ENCODE measurements at regions not wholly inside any gene's neighbourhood (a gene's known extent, or its start where the extent isn't known, plus 50 kb on each side); places are given as distances from the start of the nearest gene placed in this dataset.

- DNase-seq (ENCODE audit: low read depth), result no peak
- no peak for TF ChIP-seq CTCF (conservative IDR thresholded peaks at IDR 0.05; ENCODE audit: low read depth, low read length)
- no peak overlapping the region for H3K4me3 ChIP-seq (ENCODE audit: low read length)
These were observed 229.1 kb downstream of the CBLN4 start for GRCh38 chr20:55776176-55776575.

DNA sequence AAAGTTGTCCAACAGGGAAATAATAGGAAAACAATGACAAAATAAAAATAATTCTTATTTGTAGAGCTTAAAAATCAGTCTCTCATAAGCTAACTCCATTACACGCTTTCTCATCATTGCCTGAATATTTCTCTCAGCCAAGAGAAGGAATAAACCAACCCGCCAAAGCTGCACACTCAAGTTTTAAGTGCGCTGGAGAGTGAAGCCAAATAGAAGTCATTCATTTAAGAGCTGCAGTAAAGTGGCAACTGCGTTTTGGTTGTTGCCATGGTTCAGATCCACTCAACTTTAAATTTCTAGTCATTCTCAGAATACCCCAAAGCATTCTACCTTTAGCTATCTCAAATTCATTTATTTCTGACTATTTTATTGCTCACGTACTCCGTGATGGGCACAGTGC lies 230.7 kb downstream of the CBLN4 start:
- no peak for TF ChIP-seq CTCF (conservative IDR thresholded peaks at IDR 0.05; ENCODE audit: low read depth, low read length)
- DNase-seq (ENCODE audit: low read depth), result no peak
- no peak overlapping the region for H3K4me3 ChIP-seq (ENCODE audit: low read length)

DNA sequence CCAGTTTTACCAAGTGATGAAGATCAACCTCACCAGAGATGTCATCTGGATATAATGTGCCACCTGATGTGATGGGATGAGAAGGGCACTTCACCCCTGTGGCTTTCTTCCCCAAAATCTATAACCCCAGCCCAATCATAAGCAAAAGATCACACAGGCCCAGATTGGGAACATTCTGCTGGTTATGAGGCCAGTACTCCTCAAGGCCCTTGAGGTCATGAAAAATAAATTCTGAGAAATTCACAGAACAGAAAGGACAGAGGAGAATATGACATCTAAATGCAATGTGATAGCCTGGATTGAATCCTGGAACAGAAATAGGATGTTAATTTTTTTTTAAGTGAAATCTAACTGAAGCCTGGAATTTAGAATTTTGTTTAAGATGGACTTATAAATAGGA lies 243.5 kb downstream of the CBLN4 start:
- no peak overlapping the region for H3K4me3 ChIP-seq (ENCODE audit: low read length)
- TF ChIP-seq CTCF (conservative IDR thresholded peaks at IDR 0.05; ENCODE audit: low read depth, low read length), result no peak
- DNase-seq (ENCODE audit: low read depth), result no peak

GRCh38 chr20:55761100-55761499 lies 244.2 kb downstream of the CBLN4 start:
- DNase-seq (ENCODE audit: low read depth), result no peak
- TF ChIP-seq CTCF (conservative IDR thresholded peaks at IDR 0.05; ENCODE audit: low read depth, low read length), result no peak
- no peak overlapping the region for H3K4me3 ChIP-seq (ENCODE audit: low read length)

GRCh38 chr20:55760586-55760985 lies 244.7 kb downstream of the CBLN4 start:
- no peak overlapping the region for H3K4me3 ChIP-seq (ENCODE audit: low read length)
- TF ChIP-seq CTCF (conservative IDR thresholded peaks at IDR 0.05; ENCODE audit: low read depth, low read length), result no peak
- DNase-seq (ENCODE audit: low read depth), result no peak

DNA sequence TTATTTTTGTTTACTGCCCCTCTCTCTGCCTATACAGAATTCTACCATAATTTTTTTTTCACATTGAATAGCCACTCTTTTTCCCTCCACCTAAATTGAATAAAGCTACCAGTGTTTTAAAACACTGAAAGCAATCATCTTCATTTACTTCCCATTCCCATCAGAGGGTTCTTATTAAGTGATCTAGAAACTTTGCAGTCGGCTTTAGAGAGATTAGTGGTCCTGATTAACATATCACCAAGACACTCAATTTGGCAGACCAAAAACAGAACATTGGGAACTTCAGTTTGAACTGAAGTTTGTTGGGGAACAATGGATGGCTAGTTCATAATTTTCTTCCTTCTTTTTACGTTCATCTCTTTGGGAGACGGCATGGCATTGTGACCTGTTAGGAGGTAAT lies 249.5 kb downstream of the CBLN4 start:
- TF ChIP-seq CTCF (conservative IDR thresholded peaks at IDR 0.05; ENCODE audit: low read depth, low read length), result no peak
- no peak overlapping the region for H3K4me3 ChIP-seq (ENCODE audit: low read length)
- no peak for DNase-seq (ENCODE audit: low read depth)

GRCh38 chr20:55755411-55755810 lies 249.9 kb downstream of the CBLN4 start:
- no peak overlapping the region for H3K4me3 ChIP-seq (ENCODE audit: low read length)
- DNase-seq (ENCODE audit: low read depth), result no peak
- TF ChIP-seq CTCF (conservative IDR thresholded peaks at IDR 0.05; ENCODE audit: low read depth, low read length), result no peak

Data from retinal pigment epithelial cell (primary cell).